Activated CD4-positive, alpha-beta memory T cell treated with anti-CD3 and anti-CD28 coated beads for 36 hours (primary cell): ENCODE measurements at regions not wholly inside any gene's neighbourhood (a gene's known extent, or its start where the extent isn't known, plus 50 kb on each side); places are given as distances from the start of the nearest gene placed in this dataset.
"Not testable (repeated sequence)": the region's sequence is repeated elsewhere in the genome, so short reads cannot be mapped to it uniquely, and the experiment has no call there.

Source experiments
- CTCF ChIA-PET: fragments of 350-600 bp; sonication (Branson Sonifier 250); formaldehyde crosslinking; loops from one replicate; lab custom pipeline; 2021; ENCODE audit warnings: antibody characterized with exemption, inconsistent platforms; lab: Charles Lee
- POLR2A ChIA-PET: fragments of 350-600 bp; sonication (Branson Sonifier 250); formaldehyde crosslinking; loops from one replicate; lab custom pipeline; 2021; ENCODE audit warnings: antibody characterized with exemption; lab: Charles Lee
- DNase-seq: peaks from one replicate; pipeline ENCODE4 v3.0.0-alpha.2; 2020
- H3K27ac Mint-ChIP-seq: one replicate; pipeline ENCODE4 v1.8.0; 2021; ENCODE audit warnings: mixed read lengths
- H3K27me3 Mint-ChIP-seq: one replicate; pipeline ENCODE4 v1.8.0; 2021; ENCODE audit warnings: mixed read lengths
- H3K36me3 Mint-ChIP-seq: one replicate; pipeline ENCODE4 v1.8.0; 2021; ENCODE audit warnings: mixed read lengths
- H3K4me1 Mint-ChIP-seq: one replicate; pipeline ENCODE4 v1.8.0; 2021; ENCODE audit warnings: low read depth, mixed read lengths
- H3K4me3 Mint-ChIP-seq: one replicate; pipeline ENCODE4 v1.8.0; 2021; ENCODE audit warnings: mild to moderate bottlenecking, mixed read lengths
- H3K9me3 Mint-ChIP-seq: one replicate; pipeline ENCODE4 v1.8.0; 2021; ENCODE audit warnings: mixed read lengths
- intact Hi-C: fragments of 100-400 bp; cut with micrococcal nuclease; formaldehyde crosslinking; loops from one replicate; pipeline ENCODE4 v1.15.1; 2023

DNA sequence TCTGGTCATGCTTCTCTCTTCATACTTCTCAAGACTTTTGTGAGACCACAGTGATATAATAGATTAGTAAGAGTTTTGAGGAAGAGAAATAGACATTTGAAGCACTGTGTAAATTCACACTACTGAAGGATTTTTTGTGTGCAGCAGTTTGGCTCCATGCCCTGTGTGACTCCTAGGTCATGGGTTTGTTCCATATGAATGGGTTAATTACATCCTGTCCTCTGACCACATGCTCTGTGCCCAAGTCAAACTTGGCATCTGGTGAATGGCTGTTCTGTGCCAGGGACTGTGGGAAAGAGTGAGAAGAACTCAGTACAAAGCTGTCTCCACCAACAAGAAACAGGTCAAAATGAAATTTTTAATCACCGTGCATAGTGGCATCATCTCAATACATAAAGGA lies 304.0 kb downstream of the LNPK start:
- intact Hi-C loops: no loop called here
- Mint-ChIP-seq H3K4me3 (no peak overlapping the region), H3K27ac (no peak overlapping the region), H3K9me3 (no peaks in the 10 kb centered on the region), H3K36me3 (no peaks in the 10 kb centered on the region), H3K4me1 (no peaks in the 10 kb centered on the region), H3K27me3 (peaks cover 18% of the 10 kb centered on the region)
- ChIA-PET POLR2A (no interaction called here), CTCF (interaction anchor here (0.8 kb wide), 1 partner anchor 9 kb away, joined by 3 read pairs; no protein-coding TSS in a partner anchor)
- DNase-seq: no peak

DNA sequence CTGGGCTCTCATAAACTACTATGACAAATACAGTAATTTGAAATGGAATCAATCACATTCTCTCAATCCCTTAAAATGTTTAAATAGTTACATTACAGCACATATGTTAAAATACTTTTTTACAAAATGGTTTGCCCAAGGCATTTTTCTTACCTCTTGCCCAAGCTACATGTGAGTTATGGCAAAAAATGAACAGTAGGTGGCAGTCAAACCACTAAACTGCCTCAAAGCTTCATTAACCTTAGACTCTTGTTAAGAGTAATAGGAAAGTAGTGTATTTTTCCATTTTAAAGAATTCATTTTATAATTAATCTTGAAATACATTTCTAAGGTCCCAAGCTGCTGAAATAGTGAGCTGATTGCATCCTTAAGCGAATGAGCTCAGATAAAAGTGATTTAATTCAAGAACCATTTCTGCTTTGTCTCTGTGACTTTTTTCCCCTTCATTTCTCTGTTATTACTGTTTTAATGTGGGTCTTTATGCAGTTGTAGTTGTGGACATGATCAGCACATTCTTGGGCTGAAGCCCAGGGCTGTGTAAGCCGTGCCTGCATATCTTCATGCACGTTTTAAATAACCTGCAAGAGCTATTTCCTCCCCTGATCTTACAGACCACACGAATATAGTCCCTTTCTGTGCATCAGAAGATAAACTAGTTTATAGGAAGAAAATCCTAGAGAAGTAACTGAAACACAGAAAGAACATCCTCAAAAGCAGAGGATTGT lies 311.8 kb downstream of the LNPK start:
- ChIA-PET POLR2A (no interaction called here), CTCF (interaction anchor here (0.5 to 5.9 kb wide), 22 partner anchors 10 to 450 kb away, joined by 3 to 130 read pairs (median 3); no protein-coding TSS in a partner anchor)
- no peak overlapping the region for H3K4me3 Mint-ChIP-seq
- no peaks in the 10 kb centered on the region for H3K4me1 Mint-ChIP-seq
- no peak for DNase-seq
- intact Hi-C loops: loop anchor here (1.0 to 2.0 kb wide), 2 partner anchors 399 to 407 kb away; no protein-coding TSS in a partner anchor
- no peaks in the 10 kb centered on the region for H3K36me3 Mint-ChIP-seq
- no peaks in the 10 kb centered on the region for H3K9me3 Mint-ChIP-seq
- H3K27ac Mint-ChIP-seq: no peak overlapping the region
- peaks cover 14% of the 10 kb centered on the region for H3K27me3 Mint-ChIP-seq

DNA sequence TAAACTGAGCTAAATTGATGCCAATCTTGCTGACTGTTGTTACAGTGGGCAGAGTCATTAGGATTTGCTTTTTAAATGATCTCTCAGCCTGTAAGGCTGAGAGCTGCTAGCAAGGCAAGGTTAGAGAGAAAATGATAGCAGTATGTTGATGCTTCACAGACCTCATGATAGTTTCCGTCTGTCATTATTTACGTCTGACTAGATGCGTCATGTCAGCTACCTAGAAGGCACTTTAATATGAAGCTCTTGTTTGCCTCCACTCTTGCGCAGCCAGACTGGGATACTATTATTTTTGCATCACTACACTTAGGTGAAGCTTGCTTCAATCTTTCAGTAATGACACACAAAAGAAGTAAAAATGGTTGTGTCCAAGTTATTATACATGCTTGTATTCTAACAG lies 313.8 kb downstream of the LNPK start:
- POLR2A ChIA-PET: no interaction called here
- intact Hi-C loops: no loop called here
- Mint-ChIP-seq H3K27me3 (peaks cover 12% of the 10 kb centered on the region), H3K4me1 (no peaks in the 10 kb centered on the region), H3K4me3 (no peak overlapping the region), H3K9me3 (no peaks in the 10 kb centered on the region), H3K27ac (no peak overlapping the region), H3K36me3 (no peaks in the 10 kb centered on the region)
- no peak for DNase-seq
- CTCF ChIA-PET: interaction anchor here (0.8 to 5.9 kb wide), 5 partner anchors 9 to 439 kb away, joined by 3 to 130 read pairs (median 4); no protein-coding TSS in a partner anchor

DNA sequence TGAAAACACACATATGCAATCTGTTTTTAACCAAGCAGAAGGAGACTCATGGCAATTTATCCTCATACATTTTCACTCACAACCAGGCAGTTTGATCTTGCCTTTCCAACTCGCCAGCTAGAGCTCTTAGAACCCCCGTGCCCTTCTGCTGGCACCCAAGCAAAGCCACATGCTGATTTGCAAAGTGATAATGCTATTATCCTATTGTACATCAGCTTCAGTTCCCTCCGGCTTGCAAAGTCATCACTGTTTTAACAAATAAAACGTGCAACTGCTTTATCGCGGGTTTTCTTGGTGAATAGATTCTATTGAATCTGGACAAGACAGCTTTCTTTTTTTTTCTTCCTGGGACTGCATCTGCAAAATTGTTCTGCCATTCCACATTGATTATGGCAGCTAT lies 314.6 kb downstream of the LNPK start:
- intact Hi-C loops: no loop called here
- Mint-ChIP-seq H3K27me3 (peaks cover 12% of the 10 kb centered on the region), H3K9me3 (no peaks in the 10 kb centered on the region), H3K4me3 (no peak overlapping the region), H3K4me1 (no peaks in the 10 kb centered on the region), H3K36me3 (no peaks in the 10 kb centered on the region), H3K27ac (no peak overlapping the region)
- ChIA-PET CTCF (interaction anchor here (0.7 to 5.9 kb wide), 4 partner anchors 8 to 409 kb away, joined by 3 to 130 read pairs (median 4); no protein-coding TSS in a partner anchor), POLR2A (no interaction called here)
- DNase-seq: no peak

DNA sequence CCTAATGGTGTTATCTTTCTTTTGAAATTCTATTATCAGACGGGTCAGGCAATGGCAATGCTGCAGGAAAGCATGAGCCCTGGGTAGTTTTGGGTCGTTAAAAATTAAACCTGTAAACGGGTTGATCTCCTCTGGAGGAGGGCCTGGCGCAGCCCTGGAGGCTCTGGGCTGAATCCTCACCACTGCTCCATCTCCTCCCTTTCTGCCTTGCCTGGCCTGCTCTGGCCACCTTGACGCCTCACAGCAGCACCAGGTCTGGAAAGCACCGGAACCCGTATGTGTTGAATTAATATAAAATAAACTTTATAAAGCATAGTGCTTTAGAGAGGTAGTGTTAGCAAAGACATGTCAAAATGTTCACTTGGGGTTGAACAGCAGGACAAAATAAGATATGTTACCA lies 316.1 kb downstream of the LNPK start:
- POLR2A ChIA-PET: no interaction called here
- H3K4me1 Mint-ChIP-seq: no peaks in the 10 kb centered on the region
- peaks cover 12% of the 10 kb centered on the region for H3K27me3 Mint-ChIP-seq
- CTCF ChIA-PET: interaction anchor here (0.8 to 5.9 kb wide), 2 partner anchors 308 to 410 kb away, joined by 3 to 130 read pairs; no protein-coding TSS in a partner anchor
- DNase-seq: no peak
- H3K36me3 Mint-ChIP-seq: no peaks in the 10 kb centered on the region
- no peaks in the 10 kb centered on the region for H3K9me3 Mint-ChIP-seq
- intact Hi-C loops: no loop called here
- no peak overlapping the region for H3K4me3 Mint-ChIP-seq
- H3K27ac Mint-ChIP-seq: no peak overlapping the region

DNA sequence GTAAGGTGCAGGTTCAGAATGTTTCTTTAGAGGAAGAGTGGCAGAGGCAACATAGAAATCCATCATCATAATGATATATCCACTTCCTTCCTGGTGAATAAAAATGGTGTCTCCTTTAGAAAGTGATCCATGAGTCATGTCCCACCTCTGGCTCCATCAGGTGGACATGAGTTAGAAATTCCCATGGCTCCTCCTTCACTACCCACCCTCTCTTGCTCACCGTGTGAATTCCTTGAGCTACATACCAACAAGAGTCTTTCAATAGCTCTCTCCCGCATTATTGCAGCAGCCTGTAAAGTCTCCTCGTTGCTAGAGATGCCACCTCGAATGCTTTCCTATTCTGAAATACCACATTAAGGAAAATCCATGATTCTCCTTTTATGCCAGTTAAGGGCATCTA lies 317.6 kb downstream of the LNPK start:
- Mint-ChIP-seq H3K4me1 (no peaks in the 10 kb centered on the region), H3K9me3 (no peaks in the 10 kb centered on the region), H3K36me3 (no peaks in the 10 kb centered on the region), H3K27me3 (peaks cover 10% of the 10 kb centered on the region), H3K4me3 (no peak overlapping the region), H3K27ac (no peak overlapping the region)
- ChIA-PET CTCF (no interaction called here), POLR2A (no interaction called here)
- intact Hi-C loops: no loop called here
- DNase-seq: no peak

DNA sequence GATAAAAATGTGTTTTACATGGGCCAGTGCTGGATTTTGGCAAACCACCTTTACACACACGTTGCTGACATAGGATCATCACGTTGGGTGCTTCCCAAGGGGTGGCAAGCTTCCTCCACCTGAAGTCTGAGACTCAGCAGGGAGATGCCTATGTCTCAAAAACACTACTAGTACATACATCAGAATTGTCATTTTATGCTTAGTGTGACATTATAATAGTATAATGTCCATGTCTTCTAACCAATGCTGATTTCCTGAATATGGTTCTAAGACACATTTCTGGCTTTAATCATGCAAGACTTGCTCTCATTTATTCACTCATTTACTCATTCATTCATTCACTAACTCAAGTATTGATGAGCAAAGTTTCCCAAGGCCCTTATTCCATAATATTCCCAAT lies 322.3 kb downstream of the LNPK start:
- DNase-seq: no peak
- H3K27ac Mint-ChIP-seq: no peak overlapping the region
- POLR2A ChIA-PET: no interaction called here
- intact Hi-C loops: no loop called here
- no peak overlapping the region for H3K4me3 Mint-ChIP-seq
- no peaks in the 10 kb centered on the region for H3K4me1 Mint-ChIP-seq
- no peaks in the 10 kb centered on the region for H3K9me3 Mint-ChIP-seq
- no peaks in the 10 kb centered on the region for H3K36me3 Mint-ChIP-seq
- peaks cover 2% of the 10 kb centered on the region for H3K27me3 Mint-ChIP-seq
- CTCF ChIA-PET: interaction anchor here (0.9 to 2.1 kb wide), 2 partner anchors 11 to 418 kb away, joined by 3 to 11 read pairs; no protein-coding TSS in a partner anchor

DNA sequence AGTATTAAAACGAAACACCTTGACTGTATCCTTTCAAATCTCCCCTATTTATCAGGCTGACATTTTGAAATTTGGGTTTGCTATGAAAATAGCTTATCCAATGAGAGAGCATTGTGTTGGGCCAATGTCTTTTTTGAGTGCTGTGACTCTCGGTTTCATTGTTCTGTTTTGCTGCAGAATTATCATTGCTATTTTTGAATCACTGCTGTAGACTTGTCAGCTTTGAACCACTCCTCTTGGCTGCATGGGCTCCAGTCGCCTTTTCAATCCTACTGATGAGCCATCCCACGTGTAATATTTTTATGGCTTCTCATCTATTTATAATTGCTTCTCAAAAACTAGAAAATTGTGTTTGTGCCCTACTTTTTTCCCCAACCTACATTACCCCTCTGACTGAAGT lies 322.8 kb downstream of the LNPK start:
- H3K27me3 Mint-ChIP-seq: peaks cover 2% of the 10 kb centered on the region
- ChIA-PET POLR2A (no interaction called here), CTCF (interaction anchor here (0.9 to 2.1 kb wide), 3 partner anchors 8 to 419 kb away, joined by 3 to 11 read pairs (median 5); no protein-coding TSS in a partner anchor)
- no peaks in the 10 kb centered on the region for H3K36me3 Mint-ChIP-seq
- no peak overlapping the region for H3K4me3 Mint-ChIP-seq
- no peak for DNase-seq
- H3K9me3 Mint-ChIP-seq: no peaks in the 10 kb centered on the region
- intact Hi-C loops: no loop called here
- H3K27ac Mint-ChIP-seq: no peak overlapping the region
- no peaks in the 10 kb centered on the region for H3K4me1 Mint-ChIP-seq

DNA sequence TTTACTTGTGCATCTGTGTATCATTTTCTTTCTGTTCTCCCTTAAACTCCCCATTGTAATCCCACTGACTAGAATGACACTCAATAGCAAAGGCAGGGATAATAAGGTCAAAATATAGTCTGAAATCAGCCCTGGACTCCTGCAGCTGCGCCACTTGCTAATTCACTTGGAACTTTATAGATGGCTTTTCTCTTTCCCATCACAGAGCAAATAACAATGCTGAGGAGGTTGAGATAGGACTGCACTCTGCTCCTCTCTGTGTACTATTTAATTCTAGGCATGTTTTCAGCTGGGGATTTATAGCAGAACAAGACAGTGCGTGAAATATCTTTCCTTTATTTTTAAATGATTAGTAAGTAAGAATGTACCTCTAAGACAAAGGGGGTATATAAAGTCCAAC lies 324.2 kb downstream of the LNPK start:
- peaks cover 9% of the 10 kb centered on the region for H3K9me3 Mint-ChIP-seq

DNA sequence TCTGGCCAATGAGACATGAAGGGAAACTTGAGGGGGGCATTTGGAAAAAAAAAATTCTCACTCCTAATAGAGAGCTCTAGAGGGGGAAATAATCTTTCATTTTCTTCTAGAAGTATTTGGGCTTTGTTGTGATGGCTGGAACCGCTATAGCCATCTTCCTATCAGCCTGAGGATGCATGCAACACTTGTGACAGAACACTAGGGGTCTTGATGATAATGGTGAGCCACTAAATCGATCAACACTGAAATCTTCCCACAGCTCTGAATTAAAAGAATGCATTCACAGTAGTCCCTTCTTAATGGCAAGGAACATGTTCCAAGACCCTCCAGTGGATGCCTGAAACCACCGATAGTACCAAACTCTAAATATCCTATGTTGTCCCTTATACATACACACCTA lies 325.3 kb downstream of the LNPK start:
- Mint-ChIP-seq H3K27me3 (peaks cover 2% of the 10 kb centered on the region), H3K4me1 (no peaks in the 10 kb centered on the region), H3K27ac (no peak overlapping the region), H3K36me3 (no peaks in the 10 kb centered on the region), H3K4me3 (no peak overlapping the region), H3K9me3 (peaks cover 13% of the 10 kb centered on the region)
- intact Hi-C loops: no loop called here
- ChIA-PET POLR2A (no interaction called here), CTCF (interaction anchor here (1.2 to 1.5 kb wide), 2 partner anchors 13 to 421 kb away, joined by 3 to 4 read pairs; no protein-coding TSS in a partner anchor)
- no peak for DNase-seq

More for the DNA sequence above, 324.2 kb downstream of the LNPK start:
- intact Hi-C loops: no loop called here
- CTCF ChIA-PET: interaction anchor here (2.1 kb wide), 1 partner anchor 13 kb away, joined by 11 read pairs; no protein-coding TSS in a partner anchor
- Mint-ChIP-seq H3K27me3 (peaks cover 2% of the 10 kb centered on the region), H3K27ac (no peak overlapping the region), H3K4me1 (no peaks in the 10 kb centered on the region), H3K4me3 (no peak overlapping the region), H3K36me3 (no peaks in the 10 kb centered on the region)
- DNase-seq: no peak
- POLR2A ChIA-PET: no interaction called here

DNA sequence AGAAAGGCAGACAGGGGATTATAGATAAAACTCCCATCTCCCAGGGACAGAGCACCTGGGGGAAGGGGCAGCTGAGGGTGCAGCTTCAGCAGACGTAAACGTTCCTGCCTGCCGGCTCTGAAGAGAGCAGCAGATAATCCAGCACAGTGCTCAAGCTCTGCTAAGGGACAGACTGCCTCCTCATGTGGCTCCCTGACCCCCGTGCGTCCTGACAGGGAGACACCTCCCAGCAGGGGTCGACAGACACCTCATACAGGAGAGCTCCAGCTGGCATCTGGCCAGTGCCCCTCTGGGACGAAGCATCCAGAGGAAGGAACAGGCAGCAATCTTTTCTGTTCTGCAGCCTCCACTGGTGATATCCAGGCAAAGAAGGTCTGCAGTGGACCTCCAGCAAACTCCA lies 333.3 kb downstream of the LNPK start:
- H3K4me3 Mint-ChIP-seq, DNase-seq, H3K27ac Mint-ChIP-seq, CTCF ChIA-PET, intact Hi-C loops, H3K4me1 Mint-ChIP-seq, H3K36me3 Mint-ChIP-seq, POLR2A ChIA-PET: not testable (repeated sequence)
- H3K9me3 Mint-ChIP-seq: peaks cover 10% of the 10 kb centered on the region
- H3K27me3 Mint-ChIP-seq: peaks cover 14% of the 10 kb centered on the region

- H3K4me1 Mint-ChIP-seq: no peaks in the 10 kb centered on the region
Measured at GRCh38 chr2:175662335-175662734, 339.7 kb downstream of the LNPK start.

More at GRCh38 chr2:175662335-175662734, 339.7 kb downstream of the LNPK start:
- H3K27me3 Mint-ChIP-seq: no peaks in the 10 kb centered on the region
- intact Hi-C loops: no loop called here
- ChIA-PET POLR2A (no interaction called here), CTCF (no interaction called here)
- no peaks in the 10 kb centered on the region for H3K36me3 Mint-ChIP-seq
- no peak for DNase-seq
- H3K27ac Mint-ChIP-seq: no peak overlapping the region
- H3K4me3 Mint-ChIP-seq: no peak overlapping the region
- H3K9me3 Mint-ChIP-seq: no peaks in the 10 kb centered on the region
